ENCODE measurements at regions not wholly inside any gene's neighbourhood (a gene's known extent, or its start where the extent isn't known, plus 50 kb on each side); places are given as distances from the start of the nearest gene placed in this dataset.
"Not testable (repeated sequence)": the region's sequence is repeated elsewhere in the genome, so short reads cannot be mapped to it uniquely, and the experiment has no call there.

GRCh38 chr3:35263477-35263876 is 375.8 kb upstream of the ARPP21 start:
- no peak for DNase-seq (ENCODE audit: low read depth)

GRCh38 chr3:35266065-35266464 is 373.3 kb upstream of the ARPP21 start:
- DNase-seq (ENCODE audit: low read depth), result not testable (repeated sequence)

GRCh38 chr3:35275768-35276167 is 363.6 kb upstream of the ARPP21 start:
- no peak for DNase-seq (ENCODE audit: low read depth)

GRCh38 chr3:35276568-35276967 is 362.8 kb upstream of the ARPP21 start:
- no peak for DNase-seq (ENCODE audit: low read depth)

- no peak for DNase-seq (ENCODE audit: low read depth)
Measured at GRCh38 chr3:35291471-35292236, 347.7 kb upstream of the ARPP21 start.

- no peak for DNase-seq (ENCODE audit: low read depth)
Measured at GRCh38 chr3:35292568-35292967, 346.8 kb upstream of the ARPP21 start.

- no peak for DNase-seq (ENCODE audit: low read depth)
Measured at GRCh38 chr3:35295906-35296305, 343.4 kb upstream of the ARPP21 start.

- DNase-seq (ENCODE audit: low read depth), result no peak
Measured at GRCh38 chr3:35296533-35296932, 342.8 kb upstream of the ARPP21 start.

GRCh38 chr3:35296944-35297343 is 342.4 kb upstream of the ARPP21 start:
- not testable (repeated sequence) for DNase-seq (ENCODE audit: low read depth)

- no peak for DNase-seq (ENCODE audit: low read depth)
Measured at GRCh38 chr3:35305406-35305805, 333.9 kb upstream of the ARPP21 start.

- no peak for DNase-seq (ENCODE audit: low read depth)
Measured at GRCh38 chr3:35307296-35307695, 332.0 kb upstream of the ARPP21 start.

- not testable (repeated sequence) for DNase-seq (ENCODE audit: low read depth)
Measured at GRCh38 chr3:35316841-35317240, 322.5 kb upstream of the ARPP21 start.

GRCh38 chr3:35320646-35321407 is 318.5 kb upstream of the ARPP21 start:
- no peak for DNase-seq (ENCODE audit: low read depth)

GRCh38 chr3:35322070-35322469 is 317.3 kb upstream of the ARPP21 start:
- no peak for DNase-seq (ENCODE audit: low read depth)

GRCh38 chr3:35335703-35336102 is 303.6 kb upstream of the ARPP21 start:
- DNase-seq (ENCODE audit: low read depth), result no peak

GRCh38 chr3:35336601-35337000 is 302.7 kb upstream of the ARPP21 start:
- no peak for DNase-seq (ENCODE audit: low read depth)

- DNase-seq (ENCODE audit: low read depth), result no peak
Measured at GRCh38 chr3:35338186-35338585, 301.1 kb upstream of the ARPP21 start.

- no peak for DNase-seq (ENCODE audit: low read depth)
Measured at GRCh38 chr3:35380196-35380595, 259.1 kb upstream of the ARPP21 start.

GRCh38 chr3:35383216-35383615 is 256.1 kb upstream of the ARPP21 start:
- no peak for DNase-seq (ENCODE audit: low read depth)

GRCh38 chr3:35383719-35384555 is 255.4 kb upstream of the ARPP21 start:
- DNase-seq (ENCODE audit: low read depth), result no peak

- no peak for DNase-seq (ENCODE audit: low read depth)
Measured at GRCh38 chr3:35385271-35385670, 254.1 kb upstream of the ARPP21 start.

- DNase-seq (ENCODE audit: low read depth), result no peak
Measured at GRCh38 chr3:35389907-35390306, 249.4 kb upstream of the ARPP21 start.

Data from T follicular helper cell (primary cell).